SK-N-SH (cell line): ENCODE measurements at regions not wholly inside any gene's neighbourhood (a gene's known extent, or its start where the extent isn't known, plus 50 kb on each side); places are given as distances from the start of the nearest gene placed in this dataset.

Experiments used
- ELF1 ChIP-seq: IDR thresholded peaks from 2 replicates; pipeline ENCODE4 v1.4.0; 2012
- EP300 ChIP-seq, 2 experiments: IDR thresholded peaks; 2 replicates each; pipeline versions ENCODE4 v1.4.0 to v1.6.1; 2012; ENCODE audit warnings: borderline replicate concordance in 1 of 2, low read depth in 1 of 2, low read length in 1 of 2
- GABPA ChIP-seq: IDR thresholded peaks from 2 replicates; pipeline ENCODE4 v1.4.0; 2012; ENCODE audit warnings: low read depth, mild to moderate bottlenecking
- POLR2AphosphoS5 ChIP-seq: IDR thresholded peaks from 2 replicates; pipeline ENCODE4 v1.6.1; 2012; ENCODE audit warnings: low read depth, low read length
- RAD21 ChIP-seq: IDR thresholded peaks from 2 replicates; pipeline ENCODE4 v1.6.1; 2012; ENCODE audit warnings: mild to moderate bottlenecking, low read length
- RCOR1 ChIP-seq: fragments of 150-350 bp; IDR thresholded peaks from 2 replicates; pipeline ENCODE4 v1.6.1; 2017; ENCODE audit warnings: antibody characterized with exemption, low read length
- RXRA ChIP-seq: IDR thresholded peaks from 2 replicates; pipeline ENCODE4 v1.4.0; 2012; ENCODE audit warnings: low read depth, mild to moderate bottlenecking, borderline replicate concordance
- TCF12 ChIP-seq: IDR thresholded peaks from 2 replicates; pipeline ENCODE4 v1.4.0; 2012
- TF ChIP-seq, protein P1 (sequence below): fragments of 200-600 bp; sonication (generic); IDR thresholded peaks from 2 replicates; pipeline ENCODE4 v1.6.1; 2017; ENCODE audit warnings: antibody characterized with exemption, mild to moderate bottlenecking, moderate library complexity
- TF ChIP-seq, protein P2 (sequence below): IDR thresholded peaks from 2 replicates; pipeline ENCODE4 v1.6.1; 2012; ENCODE audit warnings: mild to moderate bottlenecking, low read depth, low read length, moderate library complexity
- TF ChIP-seq, protein P3 (sequence below): fragments of 150-350 bp; IDR thresholded peaks from 2 replicates; pipeline ENCODE4 v1.6.1; 2017; ENCODE audit warnings: antibody characterized with exemption, low read length, low read depth, borderline replicate concordance
- TF ChIP-seq, protein P4 (sequence below): IDR thresholded peaks from 2 replicates; pipeline ENCODE4; 2012

DNA sequence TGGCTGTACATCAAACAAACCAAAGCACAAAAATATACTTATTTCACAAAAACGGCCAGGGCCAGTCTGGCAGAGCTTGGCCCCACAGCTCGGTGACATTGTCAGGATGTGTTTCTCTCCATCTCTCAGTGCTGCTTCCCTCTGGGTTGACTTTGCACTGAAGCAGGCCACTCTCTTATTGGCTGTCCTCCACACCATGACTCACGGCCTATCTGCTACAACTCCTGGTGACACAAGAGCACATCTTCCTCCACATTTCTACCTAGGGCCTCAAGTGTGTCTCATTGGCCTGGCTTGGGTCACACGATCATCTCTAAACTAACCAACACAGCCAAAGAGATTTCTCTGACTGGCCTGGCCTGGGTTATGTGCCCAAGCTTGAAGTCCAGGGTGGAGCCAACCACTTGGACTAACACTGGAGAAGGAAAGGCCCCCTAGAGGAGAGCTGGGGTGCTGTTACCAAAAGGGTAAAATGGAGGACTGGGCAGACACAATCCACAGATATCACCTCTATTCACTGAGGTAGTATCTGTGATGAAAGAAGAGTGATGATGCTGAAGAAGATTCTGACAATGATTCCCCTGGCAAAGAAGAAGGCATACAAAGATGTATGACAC is 159.8 kb upstream of the TSHZ2 start:
- TF ChIP-seq, protein P1, sequence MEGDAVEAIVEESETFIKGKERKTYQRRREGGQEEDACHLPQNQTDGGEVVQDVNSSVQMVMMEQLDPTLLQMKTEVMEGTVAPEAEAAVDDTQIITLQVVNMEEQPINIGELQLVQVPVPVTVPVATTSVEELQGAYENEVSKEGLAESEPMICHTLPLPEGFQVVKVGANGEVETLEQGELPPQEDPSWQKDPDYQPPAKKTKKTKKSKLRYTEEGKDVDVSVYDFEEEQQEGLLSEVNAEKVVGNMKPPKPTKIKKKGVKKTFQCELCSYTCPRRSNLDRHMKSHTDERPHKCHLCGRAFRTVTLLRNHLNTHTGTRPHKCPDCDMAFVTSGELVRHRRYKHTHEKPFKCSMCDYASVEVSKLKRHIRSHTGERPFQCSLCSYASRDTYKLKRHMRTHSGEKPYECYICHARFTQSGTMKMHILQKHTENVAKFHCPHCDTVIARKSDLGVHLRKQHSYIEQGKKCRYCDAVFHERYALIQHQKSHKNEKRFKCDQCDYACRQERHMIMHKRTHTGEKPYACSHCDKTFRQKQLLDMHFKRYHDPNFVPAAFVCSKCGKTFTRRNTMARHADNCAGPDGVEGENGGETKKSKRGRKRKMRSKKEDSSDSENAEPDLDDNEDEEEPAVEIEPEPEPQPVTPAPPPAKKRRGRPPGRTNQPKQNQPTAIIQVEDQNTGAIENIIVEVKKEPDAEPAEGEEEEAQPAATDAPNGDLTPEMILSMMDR: peak; percentile 13; the same call in 1 of the 2 replicates
- TF ChIP-seq POLR2AphosphoS5 (no peak), RXRA (no peak), ELF1 (no peak), EP300 (IDR thresholded peaks at IDR 0.05; ENCODE audit: borderline replicate concordance in 1 of 2, low read depth in 1 of 2, low read length in 1 of 2) (no peak), TCF12 (no peak), RAD21 (no peak), GABPA (no peak), RCOR1 (no peak)
- TF ChIP-seq, protein P2, sequence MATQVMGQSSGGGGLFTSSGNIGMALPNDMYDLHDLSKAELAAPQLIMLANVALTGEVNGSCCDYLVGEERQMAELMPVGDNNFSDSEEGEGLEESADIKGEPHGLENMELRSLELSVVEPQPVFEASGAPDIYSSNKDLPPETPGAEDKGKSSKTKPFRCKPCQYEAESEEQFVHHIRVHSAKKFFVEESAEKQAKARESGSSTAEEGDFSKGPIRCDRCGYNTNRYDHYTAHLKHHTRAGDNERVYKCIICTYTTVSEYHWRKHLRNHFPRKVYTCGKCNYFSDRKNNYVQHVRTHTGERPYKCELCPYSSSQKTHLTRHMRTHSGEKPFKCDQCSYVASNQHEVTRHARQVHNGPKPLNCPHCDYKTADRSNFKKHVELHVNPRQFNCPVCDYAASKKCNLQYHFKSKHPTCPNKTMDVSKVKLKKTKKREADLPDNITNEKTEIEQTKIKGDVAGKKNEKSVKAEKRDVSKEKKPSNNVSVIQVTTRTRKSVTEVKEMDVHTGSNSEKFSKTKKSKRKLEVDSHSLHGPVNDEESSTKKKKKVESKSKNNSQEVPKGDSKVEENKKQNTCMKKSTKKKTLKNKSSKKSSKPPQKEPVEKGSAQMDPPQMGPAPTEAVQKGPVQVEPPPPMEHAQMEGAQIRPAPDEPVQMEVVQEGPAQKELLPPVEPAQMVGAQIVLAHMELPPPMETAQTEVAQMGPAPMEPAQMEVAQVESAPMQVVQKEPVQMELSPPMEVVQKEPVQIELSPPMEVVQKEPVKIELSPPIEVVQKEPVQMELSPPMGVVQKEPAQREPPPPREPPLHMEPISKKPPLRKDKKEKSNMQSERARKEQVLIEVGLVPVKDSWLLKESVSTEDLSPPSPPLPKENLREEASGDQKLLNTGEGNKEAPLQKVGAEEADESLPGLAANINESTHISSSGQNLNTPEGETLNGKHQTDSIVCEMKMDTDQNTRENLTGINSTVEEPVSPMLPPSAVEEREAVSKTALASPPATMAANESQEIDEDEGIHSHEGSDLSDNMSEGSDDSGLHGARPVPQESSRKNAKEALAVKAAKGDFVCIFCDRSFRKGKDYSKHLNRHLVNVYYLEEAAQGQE: no peak
- TF ChIP-seq, protein P3, sequence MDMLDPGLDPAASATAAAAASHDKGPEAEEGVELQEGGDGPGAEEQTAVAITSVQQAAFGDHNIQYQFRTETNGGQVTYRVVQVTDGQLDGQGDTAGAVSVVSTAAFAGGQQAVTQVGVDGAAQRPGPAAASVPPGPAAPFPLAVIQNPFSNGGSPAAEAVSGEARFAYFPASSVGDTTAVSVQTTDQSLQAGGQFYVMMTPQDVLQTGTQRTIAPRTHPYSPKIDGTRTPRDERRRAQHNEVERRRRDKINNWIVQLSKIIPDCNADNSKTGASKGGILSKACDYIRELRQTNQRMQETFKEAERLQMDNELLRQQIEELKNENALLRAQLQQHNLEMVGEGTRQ: no peak
- TF ChIP-seq, protein P4, sequence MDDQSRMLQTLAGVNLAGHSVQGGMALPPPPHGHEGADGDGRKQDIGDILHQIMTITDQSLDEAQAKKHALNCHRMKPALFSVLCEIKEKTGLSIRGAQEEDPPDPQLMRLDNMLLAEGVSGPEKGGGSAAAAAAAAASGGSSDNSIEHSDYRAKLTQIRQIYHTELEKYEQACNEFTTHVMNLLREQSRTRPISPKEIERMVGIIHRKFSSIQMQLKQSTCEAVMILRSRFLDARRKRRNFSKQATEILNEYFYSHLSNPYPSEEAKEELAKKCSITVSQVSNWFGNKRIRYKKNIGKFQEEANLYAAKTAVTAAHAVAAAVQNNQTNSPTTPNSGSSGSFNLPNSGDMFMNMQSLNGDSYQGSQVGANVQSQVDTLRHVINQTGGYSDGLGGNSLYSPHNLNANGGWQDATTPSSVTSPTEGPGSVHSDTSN: no peak
